ENCODE measurements at regions not wholly inside any gene's neighbourhood (a gene's known extent, or its start where the extent isn't known, plus 50 kb on each side); places are given as distances from the start of the nearest gene placed in this dataset.

GRCh38 chr9:13500034-13500433 lies 220.5 kb upstream of the MPDZ start:
- Histone ChIP-seq H3K4me3 (ENCODE audit: low read depth, low read length) (no peak overlapping the region), H3K27me3 (no peaks in the 10 kb centered on the region), H3K4me1 (peaks cover 3% of the 10 kb centered on the region; the same call in 1 of the 2 replicates), H3K9me3 (no peaks in the 10 kb centered on the region), H3K36me3 (no peaks in the 10 kb centered on the region)
- no peak for TF ChIP-seq CTCF (IDR thresholded peaks at IDR 0.05; ENCODE audit: low read depth, low read length)
- DNase-seq: peak; percentile 65

- no peaks in the 10 kb centered on the region for H3K4me1 ChIP-seq
- TF ChIP-seq CTCF (IDR thresholded peaks at IDR 0.05; ENCODE audit: low read depth, low read length): no peak
These were observed 214.2 kb upstream of the MPDZ start for GRCh38 chr9:13493697-13494096.

GRCh38 chr9:13491493-13492424 lies 212.3 kb upstream of the MPDZ start:
- no peaks in the 10 kb centered on the region for H3K9me3 ChIP-seq
- no peaks in the 10 kb centered on the region for H3K27me3 ChIP-seq
- no peaks in the 10 kb centered on the region for H3K36me3 ChIP-seq
- H3K4me1 ChIP-seq: no peaks in the 10 kb centered on the region
- no peak for DNase-seq
- H3K4me3 ChIP-seq (ENCODE audit: low read depth, low read length): no peak overlapping the region
- TF ChIP-seq CTCF (IDR thresholded peaks at IDR 0.05; ENCODE audit: low read depth, low read length): no peak

More at GRCh38 chr9:13493697-13494096, 214.2 kb upstream of the MPDZ start:
- no peaks in the 10 kb centered on the region for H3K36me3 ChIP-seq
- no peak overlapping the region for H3K4me3 ChIP-seq (ENCODE audit: low read depth, low read length)
- no peaks in the 10 kb centered on the region for H3K9me3 ChIP-seq
- H3K27me3 ChIP-seq: no peaks in the 10 kb centered on the region
- DNase-seq: no peak

- H3K9me3 ChIP-seq: no peaks in the 10 kb centered on the region
- no peaks in the 10 kb centered on the region for H3K36me3 ChIP-seq
- H3K27me3 ChIP-seq: no peaks in the 10 kb centered on the region
- DNase-seq: no peak
- no peak overlapping the region for H3K4me3 ChIP-seq (ENCODE audit: low read depth, low read length)
- TF ChIP-seq CTCF (IDR thresholded peaks at IDR 0.05; ENCODE audit: low read depth, low read length): no peak
- no peaks in the 10 kb centered on the region for H3K4me1 ChIP-seq
These were observed 211.6 kb upstream of the MPDZ start for GRCh38 chr9:13491138-13491492.

- Histone ChIP-seq H3K36me3 (no peaks in the 10 kb centered on the region), H3K27me3 (no peaks in the 10 kb centered on the region), H3K4me1 (no peaks in the 10 kb centered on the region), H3K4me3 (ENCODE audit: low read depth, low read length) (no peak overlapping the region), H3K9me3 (no peaks in the 10 kb centered on the region)
- no peak for TF ChIP-seq CTCF (IDR thresholded peaks at IDR 0.05; ENCODE audit: low read depth, low read length)
- no peak for DNase-seq
These were observed 208.4 kb upstream of the MPDZ start for GRCh38 chr9:13487936-13488335.

- Histone ChIP-seq H3K4me1 (no peaks in the 10 kb centered on the region), H3K36me3 (no peaks in the 10 kb centered on the region), H3K9me3 (no peaks in the 10 kb centered on the region), H3K27me3 (no peaks in the 10 kb centered on the region), H3K4me3 (ENCODE audit: low read depth, low read length) (no peak overlapping the region)
- no peak for DNase-seq
- TF ChIP-seq CTCF (IDR thresholded peaks at IDR 0.05; ENCODE audit: low read depth, low read length): no peak
These were observed 208.0 kb upstream of the MPDZ start for GRCh38 chr9:13487498-13487897.

All from BE2C (cell line).